ENCODE measurements at regions not wholly inside any gene's neighbourhood (a gene's known extent, or its start where the extent isn't known, plus 50 kb on each side); places are given as distances from the start of the nearest gene placed in this dataset.

DNA sequence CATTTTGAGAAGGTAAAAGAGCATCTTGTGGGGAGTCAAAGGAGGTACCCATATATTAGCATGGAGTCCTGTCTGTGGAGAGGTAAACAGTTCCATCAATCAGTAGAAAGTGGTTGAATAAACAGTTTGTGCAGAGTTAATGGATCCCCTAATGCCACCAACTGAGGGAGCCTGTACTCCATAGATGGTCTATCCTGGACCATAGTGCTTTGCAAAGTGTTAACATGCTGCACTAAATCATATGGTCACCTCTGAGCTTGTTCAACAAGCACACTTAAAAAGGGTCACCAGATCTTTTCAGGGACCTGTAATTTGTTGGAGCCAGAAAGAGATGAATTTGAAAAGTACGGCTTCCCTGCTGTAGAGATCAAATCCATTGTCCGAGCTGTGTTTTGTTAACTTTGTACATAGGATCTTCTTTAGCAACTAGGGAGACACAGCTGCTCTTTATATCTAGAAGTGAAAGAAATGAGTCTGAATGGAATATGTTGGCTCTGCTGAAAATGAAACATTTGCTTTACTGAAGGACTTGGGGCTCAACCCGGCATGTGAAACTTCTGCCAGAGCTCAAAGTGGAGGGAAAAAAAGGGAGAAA is 366.4 kb downstream of the ETNK1 start:
- DNase-seq (ENCODE audit: low spot score): no peak

GRCh38 chr12:22993609-22994315 is 368.8 kb downstream of the ETNK1 start:
- no peak for DNase-seq (ENCODE audit: low spot score)

GRCh38 chr12:22994316-22994675 is 369.3 kb downstream of the ETNK1 start:
- DNase-seq (ENCODE audit: low spot score): no peak

DNA sequence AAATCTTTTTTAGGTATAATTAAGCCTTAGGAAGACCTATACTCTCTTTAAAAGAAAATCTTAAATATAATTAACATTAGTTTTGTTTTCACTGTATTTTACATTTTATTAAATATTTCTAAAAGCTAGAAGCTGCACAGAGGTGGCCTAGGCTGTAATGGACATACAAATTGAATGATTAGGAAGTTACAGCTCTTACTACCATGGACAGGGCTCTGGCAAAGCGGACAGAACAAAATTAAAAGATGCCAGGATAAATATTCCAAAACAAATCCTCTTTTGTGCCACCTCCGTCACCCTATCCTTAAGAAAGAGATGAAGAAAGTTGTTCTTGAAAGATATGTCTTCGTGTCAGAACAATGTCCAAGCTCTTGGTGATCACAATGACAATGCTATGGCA is 376.5 kb downstream of the ETNK1 start:
- DNase-seq (ENCODE audit: low spot score): no peak

GRCh38 chr12:23002381-23002780 is 377.4 kb downstream of the ETNK1 start:
- no peak for DNase-seq (ENCODE audit: low spot score)

- DNase-seq (ENCODE audit: low spot score): no peak
Measured at GRCh38 chr12:23004473-23005020, 379.6 kb downstream of the ETNK1 start.

DNA sequence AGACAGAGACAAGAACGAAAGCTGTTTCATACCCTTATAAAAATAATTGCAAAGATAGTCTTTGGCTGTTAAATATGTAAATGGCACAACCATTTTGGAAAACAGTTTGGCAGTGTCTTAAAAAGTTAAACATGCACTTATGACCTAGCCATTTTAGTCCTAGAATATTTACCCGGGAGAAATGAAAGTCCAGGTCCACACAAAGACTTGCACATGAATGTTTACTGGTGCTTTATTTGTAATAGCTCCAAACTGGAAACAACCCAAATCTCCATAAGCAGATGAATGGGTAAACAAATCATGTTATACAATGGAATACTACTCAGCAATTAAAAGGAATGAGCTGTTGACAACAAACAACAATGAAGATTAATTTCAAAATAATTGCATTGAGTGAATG is 380.4 kb downstream of the ETNK1 start:
- no peak for DNase-seq (ENCODE audit: low spot score)

- DNase-seq (ENCODE audit: low spot score): no peak
Measured at GRCh38 chr12:23006413-23006812, 381.4 kb downstream of the ETNK1 start.

DNA sequence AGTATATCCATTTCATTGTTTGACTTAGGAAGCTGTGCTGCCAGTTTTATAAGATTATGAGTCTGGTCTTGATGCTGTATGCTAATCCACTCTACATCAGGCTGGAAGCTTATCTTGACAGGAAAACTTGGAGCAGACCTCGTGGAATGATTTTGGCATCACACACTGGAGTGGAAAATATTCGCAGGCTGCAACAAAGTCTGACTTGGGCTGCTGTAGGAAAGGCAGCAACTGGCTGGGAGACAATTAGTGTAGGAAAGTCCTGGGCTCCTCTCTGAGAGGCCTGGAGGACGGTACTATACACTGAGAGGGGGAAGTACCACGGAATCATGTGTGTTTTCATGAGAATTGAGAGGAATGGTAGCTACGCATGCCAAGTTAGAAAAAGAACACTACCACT is 383.7 kb downstream of the ETNK1 start:
- DNase-seq (ENCODE audit: low spot score): no peak

GRCh38 chr12:23014749-23015148 is 389.8 kb downstream of the ETNK1 start:
- DNase-seq (ENCODE audit: low spot score): no peak

GRCh38 chr12:23025372-23026016 is 400.5 kb downstream of the ETNK1 start:
- DNase-seq (ENCODE audit: low spot score): no peak

DNA sequence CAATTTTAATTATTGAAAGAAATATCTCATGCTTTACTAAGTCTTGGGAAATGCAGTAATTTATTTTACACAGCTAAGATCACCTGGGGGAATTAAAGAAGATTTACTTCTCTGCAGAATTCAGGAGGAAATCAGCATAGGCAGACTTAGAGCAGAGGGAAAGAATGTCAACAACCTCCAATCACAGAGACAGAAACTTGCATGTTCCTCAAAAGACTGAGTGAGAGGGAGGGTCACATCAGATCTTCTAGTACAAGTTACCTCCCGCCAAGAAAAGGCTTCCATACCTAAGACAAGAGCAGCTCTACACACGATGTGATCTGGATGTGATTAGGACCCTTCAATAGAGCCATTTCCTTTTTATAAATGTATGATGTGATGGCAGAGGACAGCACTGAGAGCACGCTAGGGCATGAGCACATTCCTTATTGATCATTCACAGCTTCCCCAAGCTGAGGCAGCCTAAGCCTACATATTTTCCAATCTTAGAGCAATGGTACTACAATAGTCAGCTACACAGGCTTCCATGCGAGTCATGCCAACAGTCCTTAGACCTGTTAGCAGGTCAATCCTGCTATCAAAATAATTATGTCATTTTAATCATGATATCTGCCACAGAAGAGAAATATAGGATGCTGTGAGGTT is 403.3 kb downstream of the ETNK1 start:
- DNase-seq (ENCODE audit: low spot score): no peak

DNA sequence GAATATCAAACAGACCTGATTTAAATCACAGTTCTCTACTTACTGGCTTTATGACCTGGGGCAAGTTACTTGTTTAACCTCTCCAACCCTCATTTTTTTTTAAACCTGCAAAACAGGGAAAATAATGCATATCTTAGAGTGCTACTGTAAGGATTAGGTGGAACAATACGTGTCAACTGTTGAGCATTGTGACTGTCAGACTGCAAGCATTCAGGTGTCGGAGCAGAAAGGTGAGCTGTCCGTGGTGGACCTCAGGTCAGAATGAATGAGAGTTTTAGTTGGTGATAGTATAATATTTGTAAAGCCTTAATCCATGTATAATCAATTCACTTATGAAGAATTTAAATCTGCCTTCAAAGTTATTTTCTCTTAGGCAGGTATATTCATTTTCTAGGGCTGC is 404.2 kb downstream of the ETNK1 start:
- no peak for DNase-seq (ENCODE audit: low spot score)

DNA sequence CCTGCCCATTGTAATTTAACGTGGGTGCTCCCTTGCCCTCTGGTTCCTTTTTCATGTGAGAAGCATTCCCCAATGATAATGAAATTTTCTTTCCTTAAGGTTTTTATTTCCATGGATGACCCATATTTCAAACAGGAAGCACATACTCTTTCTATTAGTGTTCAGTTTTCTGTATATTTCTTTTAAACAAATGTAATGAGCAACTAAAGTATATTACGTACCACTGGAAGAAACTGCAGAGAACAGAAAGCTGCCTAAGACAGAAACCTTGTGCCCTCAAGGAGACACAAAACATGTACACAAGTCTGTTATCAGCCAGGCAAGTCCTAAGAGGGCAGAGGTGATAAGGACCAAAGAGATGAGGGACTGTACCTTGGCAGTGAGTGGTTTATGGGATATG is 414.9 kb downstream of the ETNK1 start:
- no peak for DNase-seq (ENCODE audit: low spot score)

GRCh38 chr12:23041774-23042173 is 416.8 kb downstream of the ETNK1 start:
- no peak for DNase-seq (ENCODE audit: low spot score)

DNA sequence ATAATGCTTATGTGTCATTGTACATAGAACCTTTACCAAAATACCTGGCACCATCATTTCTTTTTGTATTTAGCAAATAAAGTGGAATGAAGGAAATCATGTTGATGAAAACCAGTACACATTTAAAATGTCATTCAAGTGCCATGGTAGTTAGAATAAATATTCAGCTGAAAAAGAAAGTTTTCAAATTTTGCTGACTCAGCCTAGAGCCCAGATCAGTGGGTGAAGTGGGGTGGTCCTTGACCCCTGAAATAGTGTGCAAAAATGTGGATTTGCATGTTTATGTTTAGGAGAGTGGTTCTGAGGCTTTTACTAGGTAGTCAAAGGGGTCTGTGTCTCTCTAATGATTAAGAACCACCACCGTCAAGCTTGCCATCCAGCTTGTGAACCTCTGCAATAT is 418.7 kb downstream of the ETNK1 start:
- DNase-seq (ENCODE audit: low spot score): no peak

DNA sequence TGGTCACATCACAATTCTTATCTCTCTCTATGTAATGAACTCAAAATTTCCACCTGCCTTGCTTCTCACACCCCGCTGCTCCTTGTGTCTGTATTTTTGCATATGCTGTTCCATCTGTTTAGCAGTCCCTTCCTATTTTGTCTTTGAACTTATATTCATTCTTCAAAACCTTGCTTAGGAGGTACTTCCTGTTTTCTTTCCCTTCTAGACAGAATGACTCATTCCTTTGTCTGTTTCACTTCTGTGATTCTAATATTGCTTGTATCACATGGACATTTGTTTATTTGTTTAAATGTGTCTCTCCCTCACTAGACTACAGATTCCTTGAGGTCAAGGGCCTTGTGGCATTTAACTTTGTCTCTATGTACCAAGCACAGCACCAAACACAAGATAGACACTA is 424.2 kb downstream of the ETNK1 start:
- no peak for DNase-seq (ENCODE audit: low spot score)

DNA sequence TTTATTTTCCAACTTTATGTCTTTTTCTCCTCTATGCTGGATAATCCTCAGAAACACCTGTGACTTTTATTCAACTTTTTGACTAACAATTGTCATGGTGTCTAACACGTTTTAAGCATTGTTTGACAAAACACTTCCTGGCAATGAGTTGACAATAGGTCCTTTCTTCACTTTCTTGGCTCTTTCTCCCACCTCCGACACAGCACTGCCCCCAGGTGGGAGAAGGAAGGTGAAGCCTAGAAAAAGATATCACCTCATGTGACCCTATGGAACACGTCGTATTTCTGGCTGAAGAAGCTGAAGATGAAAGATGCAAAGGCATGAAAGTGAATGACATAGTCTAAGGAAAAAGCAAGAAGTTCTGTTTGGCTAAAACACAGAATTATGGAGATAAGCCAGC is 430.0 kb downstream of the ETNK1 start:
- DNase-seq (ENCODE audit: low spot score): peak; percentile 41

- DNase-seq (ENCODE audit: low spot score): no peak
Measured at GRCh38 chr12:23057571-23057970, 432.6 kb downstream of the ETNK1 start.

DNA sequence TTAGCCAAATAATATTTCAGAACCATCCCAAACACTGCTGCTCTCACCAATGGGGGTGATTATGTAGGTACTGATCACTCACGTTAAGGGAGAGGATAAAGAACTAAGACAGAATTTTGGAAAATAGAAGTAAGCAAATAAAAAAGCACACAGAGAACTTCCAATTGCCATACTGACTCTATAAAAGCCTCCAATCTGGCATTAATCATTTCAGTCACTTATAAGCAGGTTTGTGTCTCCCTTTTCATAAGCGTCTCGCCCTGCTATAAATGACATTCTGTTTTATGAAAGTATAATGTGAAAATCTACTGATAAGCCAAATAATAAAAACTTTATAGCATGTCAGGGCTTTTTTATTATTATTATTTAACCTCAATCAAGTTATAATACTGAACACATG is 435.2 kb downstream of the ETNK1 start:
- no peak for DNase-seq (ENCODE audit: low spot score)

DNA sequence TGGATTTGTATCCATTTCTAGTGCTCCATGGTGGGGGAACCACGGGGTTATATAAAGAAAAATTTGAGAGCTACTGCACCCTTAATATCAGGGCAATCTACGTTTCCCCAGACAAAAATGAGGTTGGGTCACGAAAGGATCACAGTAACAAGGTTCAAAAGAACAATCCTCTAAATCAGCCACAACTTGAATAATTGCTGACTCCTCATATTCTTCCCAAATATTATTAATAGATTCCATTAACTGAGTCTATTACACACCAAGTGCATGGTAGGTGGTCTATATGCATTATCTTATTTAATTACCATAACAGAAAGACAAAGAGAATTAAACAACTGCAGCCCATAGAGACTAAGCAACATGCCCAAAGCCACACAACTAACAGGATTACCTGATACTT is 438.2 kb downstream of the ETNK1 start:
- no peak for DNase-seq (ENCODE audit: low spot score)

DNA sequence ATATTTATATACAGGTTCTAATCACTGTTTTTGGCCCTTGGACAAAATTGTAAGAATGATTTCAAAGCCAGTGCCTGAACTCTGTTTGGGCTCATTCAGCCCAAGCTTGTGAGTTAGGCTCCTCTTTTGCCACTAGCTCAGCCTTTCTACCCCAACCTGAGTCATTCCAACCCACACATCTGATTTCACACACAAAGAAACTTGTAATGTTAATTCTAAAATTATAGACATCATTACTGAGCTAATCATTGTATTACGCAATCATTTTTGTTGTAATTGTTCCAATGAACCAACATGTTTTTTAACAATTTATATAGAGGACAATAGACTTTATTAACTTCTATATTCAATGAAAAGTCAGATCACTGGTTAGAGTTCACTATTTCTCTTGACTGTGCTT is 441.1 kb downstream of the ETNK1 start:
- no peak for DNase-seq (ENCODE audit: low spot score)

DNA sequence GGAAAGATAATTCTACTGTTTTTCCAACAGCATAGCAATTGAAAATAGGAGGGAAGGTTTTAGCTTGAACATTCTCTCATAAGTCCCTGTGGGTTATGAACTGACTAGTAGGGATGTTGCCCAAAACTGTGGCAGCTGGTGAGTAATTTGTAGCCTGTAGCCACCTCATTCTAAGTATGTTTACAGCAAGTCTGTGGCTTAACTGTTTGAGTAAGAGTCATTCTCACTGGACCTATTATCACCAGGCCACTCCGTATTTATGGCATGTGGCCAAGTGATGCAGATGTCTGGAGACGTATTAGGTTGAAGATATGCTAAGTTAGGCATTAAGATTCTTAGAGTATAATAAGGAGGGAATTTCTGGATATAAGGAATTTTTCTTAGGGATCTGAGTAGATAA is 458.3 kb downstream of the ETNK1 start:
- no peak for DNase-seq (ENCODE audit: low spot score)

All from LoVo (cell line).